ENCODE measurements at regions not wholly inside any gene's neighbourhood (a gene's known extent, or its start where the extent isn't known, plus 50 kb on each side); places are given as distances from the start of the nearest gene placed in this dataset.

DNA sequence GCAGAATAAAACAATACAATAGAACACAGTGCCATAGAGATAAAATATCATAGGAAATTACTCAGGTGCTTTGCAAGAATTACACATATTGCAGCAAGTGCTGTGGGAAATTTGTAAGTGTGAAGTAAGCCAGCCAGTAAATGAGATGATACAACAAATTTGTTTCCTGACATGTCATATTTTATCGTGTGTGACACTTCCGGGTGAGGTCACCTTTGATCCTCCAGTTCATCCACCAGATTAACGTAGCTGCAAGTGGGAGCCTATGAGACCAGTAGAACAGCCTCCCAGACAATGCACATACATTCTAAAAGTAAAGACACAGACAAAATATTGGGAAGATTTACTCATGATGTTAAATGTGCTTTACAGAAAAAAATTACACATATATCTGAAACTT lies 72.2 kb downstream of the PRDM9 start:
- Histone ChIP-seq H3K4me2 (ENCODE audit: low read length) (no peak overlapping the region), H3K27ac (ENCODE audit: low read depth, low read length, poor library complexity, severe bottlenecking) (no peak overlapping the region), H2AFZ (ENCODE audit: low read length) (no peak overlapping the region), H3K9me2 (ENCODE audit: insufficient read depth, low read length) (no peaks in the 10 kb centered on the region), H3K36me3 (ENCODE audit: insufficient read depth, low read length) (no peaks in the 10 kb centered on the region), H3K4me3 (ENCODE audit: low read depth, low read length, poor library complexity, severe bottlenecking) (no peak overlapping the region), H3K4me1 (ENCODE audit: insufficient read depth, low read length, poor library complexity, severe bottlenecking) (no peaks in the 10 kb centered on the region), H3K9me3 (ENCODE audit: low read length) (no peaks in the 10 kb centered on the region), H3K79me2 (ENCODE audit: insufficient read depth, low read depth, low read length) (no peaks in the 10 kb centered on the region), H4K20me1 (ENCODE audit: insufficient read depth, low read length) (no peaks in the 10 kb centered on the region)
- no TSS peak for BruUV-seq (replicated peaks)
- TF ChIP-seq, protein P1, sequence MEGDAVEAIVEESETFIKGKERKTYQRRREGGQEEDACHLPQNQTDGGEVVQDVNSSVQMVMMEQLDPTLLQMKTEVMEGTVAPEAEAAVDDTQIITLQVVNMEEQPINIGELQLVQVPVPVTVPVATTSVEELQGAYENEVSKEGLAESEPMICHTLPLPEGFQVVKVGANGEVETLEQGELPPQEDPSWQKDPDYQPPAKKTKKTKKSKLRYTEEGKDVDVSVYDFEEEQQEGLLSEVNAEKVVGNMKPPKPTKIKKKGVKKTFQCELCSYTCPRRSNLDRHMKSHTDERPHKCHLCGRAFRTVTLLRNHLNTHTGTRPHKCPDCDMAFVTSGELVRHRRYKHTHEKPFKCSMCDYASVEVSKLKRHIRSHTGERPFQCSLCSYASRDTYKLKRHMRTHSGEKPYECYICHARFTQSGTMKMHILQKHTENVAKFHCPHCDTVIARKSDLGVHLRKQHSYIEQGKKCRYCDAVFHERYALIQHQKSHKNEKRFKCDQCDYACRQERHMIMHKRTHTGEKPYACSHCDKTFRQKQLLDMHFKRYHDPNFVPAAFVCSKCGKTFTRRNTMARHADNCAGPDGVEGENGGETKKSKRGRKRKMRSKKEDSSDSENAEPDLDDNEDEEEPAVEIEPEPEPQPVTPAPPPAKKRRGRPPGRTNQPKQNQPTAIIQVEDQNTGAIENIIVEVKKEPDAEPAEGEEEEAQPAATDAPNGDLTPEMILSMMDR (conservative IDR thresholded peaks at IDR 0.05; ENCODE audit: low read length): no peak
- no peak for TF ChIP-seq EZH2phosphoT487 (IDR thresholded peaks at IDR 0.05; ENCODE audit: borderline replicate concordance, low read depth, low read length)
- ChIA-PET POLR2A (no interaction called here), CTCF (ENCODE audit: unreplicated experiment) (no interaction called here)
- intact Hi-C loops (cut with micrococcal nuclease; ENCODE audit: unreplicated experiment): no loop called here
- no peak for DNase-seq (ENCODE audit: low spot score)

DNA sequence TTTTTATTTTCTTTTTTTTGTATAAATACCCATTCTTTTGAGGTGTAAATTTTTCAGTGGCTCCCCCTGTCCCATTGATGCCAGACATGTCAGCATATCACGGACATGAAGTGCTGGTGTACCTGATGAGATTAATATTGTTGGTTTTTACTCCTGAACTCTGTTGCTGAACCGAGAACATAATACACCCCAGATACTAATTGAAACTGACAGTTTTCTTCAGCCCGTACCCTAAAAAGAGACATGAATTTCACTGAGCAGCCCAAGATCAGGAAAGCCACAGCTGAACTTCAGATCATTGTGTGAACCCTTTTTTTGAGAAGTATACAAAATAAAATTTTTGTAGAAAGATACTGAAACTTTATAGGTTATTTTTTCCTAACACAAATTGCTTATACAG lies 75.7 kb downstream of the PRDM9 start:
- no peaks in the 10 kb centered on the region for H4K20me1 ChIP-seq (ENCODE audit: insufficient read depth, low read length)
- no peak overlapping the region for H3K4me3 ChIP-seq (ENCODE audit: low read depth, low read length, poor library complexity, severe bottlenecking)
- BruUV-seq (replicated peaks): no TSS peak
- no peak for TF ChIP-seq EZH2phosphoT487 (IDR thresholded peaks at IDR 0.05; ENCODE audit: borderline replicate concordance, low read depth, low read length)
- TF ChIP-seq, protein P1 (conservative IDR thresholded peaks at IDR 0.05; ENCODE audit: low read length): no peak
- ChIA-PET CTCF (ENCODE audit: unreplicated experiment) (no interaction called here), POLR2A (interaction anchor here (0.8 kb wide), 1 partner anchor 27 kb away, joined by 3 read pairs; no protein-coding TSS in a partner anchor)
- DNase-seq (ENCODE audit: low spot score): no peak
- no peaks in the 10 kb centered on the region for H3K36me3 ChIP-seq (ENCODE audit: insufficient read depth, low read length)
- H3K4me2 ChIP-seq (ENCODE audit: low read length): no peak overlapping the region
- H2AFZ ChIP-seq (ENCODE audit: low read length): no peak overlapping the region
- no peak overlapping the region for H3K27ac ChIP-seq (ENCODE audit: low read depth, low read length, poor library complexity, severe bottlenecking)
- H3K9me2 ChIP-seq (ENCODE audit: insufficient read depth, low read length): no peaks in the 10 kb centered on the region
- no peaks in the 10 kb centered on the region for H3K79me2 ChIP-seq (ENCODE audit: insufficient read depth, low read depth, low read length)
- H3K9me3 ChIP-seq (ENCODE audit: low read length): no peaks in the 10 kb centered on the region
- intact Hi-C loops (cut with micrococcal nuclease; ENCODE audit: unreplicated experiment): no loop called here
- no peaks in the 10 kb centered on the region for H3K4me1 ChIP-seq (ENCODE audit: insufficient read depth, low read length, poor library complexity, severe bottlenecking)

DNA sequence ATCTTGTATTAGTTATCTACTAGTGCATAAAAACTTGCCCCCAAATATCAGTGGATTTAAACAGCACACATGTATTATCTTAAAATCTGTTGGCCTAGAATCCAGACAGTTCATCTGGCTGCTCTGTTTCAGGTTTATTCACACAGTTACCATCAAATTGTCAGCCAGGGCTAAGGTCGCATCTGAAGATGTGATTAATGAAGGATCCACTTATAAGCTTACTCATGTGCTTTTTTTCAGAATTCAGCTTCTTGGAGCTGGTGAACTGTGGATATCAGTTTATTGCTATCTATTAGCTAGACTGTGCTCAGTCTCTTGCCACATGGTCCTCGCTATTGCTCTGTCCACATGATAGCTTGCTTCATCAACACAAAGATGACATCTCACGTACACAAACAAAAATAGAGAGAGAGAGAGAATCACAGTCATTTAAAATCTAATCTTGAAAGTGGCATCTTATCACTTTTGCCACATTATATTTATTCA lies 81.5 kb downstream of the PRDM9 start:
- H2AFZ ChIP-seq (ENCODE audit: low read length): no peak overlapping the region
- BruUV-seq (replicated peaks): no TSS peak

More for the DNA sequence above, 81.5 kb downstream of the PRDM9 start:
- Histone ChIP-seq H3K4me2 (ENCODE audit: low read length) (no peak overlapping the region), H3K79me2 (ENCODE audit: insufficient read depth, low read depth, low read length) (no peaks in the 10 kb centered on the region), H3K9me2 (ENCODE audit: insufficient read depth, low read length) (no peaks in the 10 kb centered on the region), H3K9me3 (ENCODE audit: low read length) (no peaks in the 10 kb centered on the region), H3K4me1 (ENCODE audit: insufficient read depth, low read length, poor library complexity, severe bottlenecking) (no peaks in the 10 kb centered on the region), H3K4me3 (ENCODE audit: low read depth, low read length, poor library complexity, severe bottlenecking) (no peak overlapping the region), H3K27ac (ENCODE audit: low read depth, low read length, poor library complexity, severe bottlenecking) (no peak overlapping the region), H4K20me1 (ENCODE audit: insufficient read depth, low read length) (no peaks in the 10 kb centered on the region), H3K36me3 (ENCODE audit: insufficient read depth, low read length) (no peaks in the 10 kb centered on the region)
- ChIA-PET CTCF (ENCODE audit: unreplicated experiment) (no interaction called here), POLR2A (interaction anchor here (0.6 kb wide), 1 partner anchor 237 kb away, joined by 3 read pairs; no protein-coding TSS in a partner anchor)
- intact Hi-C loops (cut with micrococcal nuclease; ENCODE audit: unreplicated experiment): no loop called here
- TF ChIP-seq EZH2phosphoT487 (IDR thresholded peaks at IDR 0.05; ENCODE audit: borderline replicate concordance, low read depth, low read length): no peak
- TF ChIP-seq, protein P1 (conservative IDR thresholded peaks at IDR 0.05; ENCODE audit: low read length): no peak
- no peak for DNase-seq (ENCODE audit: low spot score)

All from OCI-LY7 (cell line).